ENCODE measurements at regions not wholly inside any gene's neighbourhood (a gene's known extent, or its start where the extent isn't known, plus 50 kb on each side); places are given as distances from the start of the nearest gene placed in this dataset.

DNA sequence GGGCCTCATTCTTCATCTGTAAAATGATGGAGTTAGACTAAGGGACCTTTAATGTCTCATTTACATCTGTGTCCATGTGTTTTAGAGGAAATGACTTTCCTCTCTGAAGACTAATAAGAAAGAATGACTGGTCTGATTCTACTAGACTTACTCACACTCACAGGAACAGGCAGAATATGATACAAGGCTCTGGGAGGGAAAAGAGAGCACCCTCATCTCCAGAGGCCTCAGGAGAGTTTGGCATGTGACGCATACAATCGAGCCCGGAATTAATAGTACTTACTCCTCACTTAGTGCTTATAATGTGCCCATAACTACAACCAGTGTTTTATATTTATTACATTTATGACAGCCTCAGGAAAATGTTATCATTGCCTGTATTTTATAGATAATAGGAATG is 608.7 kb downstream of the KCTD16 start:
- Histone ChIP-seq H2BK5ac (ENCODE audit: low read depth, low read length, poor library complexity, severe bottlenecking) (no peak overlapping the region), H2BK20ac (ENCODE audit: low read depth, low read length) (no peak overlapping the region), H3K4me2 (ENCODE audit: low read depth, low read length) (no peak overlapping the region), H3K4me1 (ENCODE audit: control insufficient read depth, insufficient read depth, low read length) (no peaks in the 10 kb centered on the region), H4K91ac (ENCODE audit: insufficient read depth, low read depth, low read length) (no peak overlapping the region), H3K36me3 (ENCODE audit: control insufficient read depth, insufficient read depth, low read length) (no peaks in the 10 kb centered on the region), H2AK5ac (ENCODE audit: low read depth, low read length) (no peak overlapping the region), H3K14ac (replicated peaks; ENCODE audit: low read depth, low read length) (no peak overlapping the region), H3K4ac (ENCODE audit: low read depth, low read length) (no peak overlapping the region), H2BK15ac (ENCODE audit: low read depth, low read length) (no peak overlapping the region), H4K5ac (ENCODE audit: low read depth, low read length) (no peak overlapping the region), H3K18ac (ENCODE audit: low read depth, low read length) (no peak overlapping the region), H3K56ac (ENCODE audit: extremely low read depth, insufficient read depth, low read length) (no peak overlapping the region), H4K8ac (ENCODE audit: low read depth in 2 of 2, low read length in 2 of 2) (no peak overlapping the region), H2AK9ac (replicated peaks; ENCODE audit: low read depth, low read length, poor library complexity) (no peak overlapping the region), H2BK120ac (ENCODE audit: low read depth, low read length) (no peak overlapping the region), H4K20me1 (ENCODE audit: insufficient read depth, low read length) (no peaks in the 10 kb centered on the region), H3K79me1 (ENCODE audit: low read depth in 1 of 2, low read length in 2 of 2) (no peaks in the 10 kb centered on the region), H3K27ac (ENCODE audit: insufficient read depth, low read length) (no peak overlapping the region), H3K9ac (ENCODE audit: low read depth, low read length) (no peak overlapping the region), H3K27me3 (ENCODE audit: control insufficient read depth, insufficient read depth, low read length) (no peaks in the 10 kb centered on the region), H3K4me3 (ENCODE audit: insufficient read depth, low read depth, low read length) (no peak overlapping the region), H2AFZ (replicated peaks; ENCODE audit: low read length, poor library complexity) (no peak overlapping the region), H3K9me3 (ENCODE audit: control insufficient read depth, insufficient read depth, low read length) (no peaks in the 10 kb centered on the region), H3K9me1 (ENCODE audit: insufficient read depth, low read length) (no peaks in the 10 kb centered on the region), H3K23ac (ENCODE audit: low read depth, low read length) (no peak overlapping the region)
- intact Hi-C loops (cut with micrococcal nuclease) (no loop called here), dilution Hi-C loops (cut with HindIII; ENCODE audit: low sequenced_read_pairs, unreplicated experiment) (no loop called here), in situ Hi-C loops (cut with MboI; ENCODE audit: low sequenced_read_pairs) (no loop called here)
- no TSS peak for BruUV-seq (replicated peaks)
- no peak for ATAC-seq (ENCODE audit: low read depth)
- peak; percentile 1 for DNase-seq
- ChIA-PET POLR2A (ENCODE audit: unreplicated experiment) (no interaction called here), CTCF (no interaction called here)
- no CpG with 5 or more reads among the region's 3 CpGs for WGBS, 2 experiments (ENCODE audit: extremely low coverage in 2 of 2, insufficient read length in 1 of 2)
- no peak for TF ChIP-seq RAD21 (IDR thresholded peaks at IDR 0.05; ENCODE audit: low read length)
- TF ChIP-seq, protein P1, sequence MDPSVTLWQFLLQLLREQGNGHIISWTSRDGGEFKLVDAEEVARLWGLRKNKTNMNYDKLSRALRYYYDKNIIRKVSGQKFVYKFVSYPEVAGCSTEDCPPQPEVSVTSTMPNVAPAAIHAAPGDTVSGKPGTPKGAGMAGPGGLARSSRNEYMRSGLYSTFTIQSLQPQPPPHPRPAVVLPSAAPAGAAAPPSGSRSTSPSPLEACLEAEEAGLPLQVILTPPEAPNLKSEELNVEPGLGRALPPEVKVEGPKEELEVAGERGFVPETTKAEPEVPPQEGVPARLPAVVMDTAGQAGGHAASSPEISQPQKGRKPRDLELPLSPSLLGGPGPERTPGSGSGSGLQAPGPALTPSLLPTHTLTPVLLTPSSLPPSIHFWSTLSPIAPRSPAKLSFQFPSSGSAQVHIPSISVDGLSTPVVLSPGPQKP (IDR thresholded peaks at IDR 0.05; ENCODE audit: borderline replicate concordance, low read depth, low read length): no peak
- no peak for TF ChIP-seq NFE2L2 (IDR thresholded peaks at IDR 0.05; ENCODE audit: low read depth, low read length)
- TF ChIP-seq CHD1 (IDR thresholded peaks at IDR 0.05; ENCODE audit: low read depth, low read length): no peak

All from IMR-90 (cell line).